Left ventricle myocardium superior (tissue), 1 donor: ENCODE measurements at regions not wholly inside any gene's neighbourhood (a gene's known extent, or its start where the extent isn't known, plus 50 kb on each side); places are given as distances from the start of the nearest gene placed in this dataset.
A peak's percentile ranks its signal among the peaks of the same experiment; 100 is the strongest.
"Not testable (repeated sequence)": the region's sequence is repeated elsewhere in the genome, so short reads cannot be mapped to it uniquely, and the experiment has no call there.

Source experiments
- ATAC-seq: fragments of 200-7000 bp; cut with Tn5 transposase; one replicate; pipeline ENCODE4 v1.9.1; 2020; ENCODE audit warnings: mild to moderate bottlenecking, moderate library complexity
- DNase-seq: peaks from one replicate; pipeline ENCODE4 v3.0.0-alpha.2; 2020
- intact Hi-C: fragments of 100-400 bp; cut with micrococcal nuclease; formaldehyde crosslinking; loops from one replicate; pipeline ENCODE4 v1.11.0; 2022
- donor health status: DM: no; HTN: yes; CAD: no; lungs with severe emphysema.

DNA sequence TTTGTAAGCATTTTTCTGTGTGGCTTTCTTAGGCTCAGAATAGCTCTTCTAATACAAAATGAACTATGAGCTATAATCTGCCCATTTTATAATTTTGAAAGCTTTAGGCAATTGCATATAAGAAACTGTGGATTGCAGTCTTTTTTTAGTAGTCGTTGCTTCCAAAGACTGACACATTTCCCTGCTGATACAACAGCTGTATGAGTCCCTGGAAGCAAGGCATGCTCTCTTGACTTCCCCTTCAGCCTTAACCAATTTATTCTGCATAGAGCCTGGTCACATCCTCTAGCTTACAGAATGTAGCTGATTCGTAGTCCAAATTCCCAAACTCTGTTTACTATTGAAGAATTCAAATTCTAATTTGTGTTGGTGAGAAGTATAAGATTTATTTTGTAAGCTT is 155.3 kb upstream of the EYA4 start:
- intact Hi-C loops, result no loop called here
- no peak for ATAC-seq
- no peak for DNase-seq

GRCh38 chr6:133088931-133089695 is 152.0 kb upstream of the EYA4 start:
- DNase-seq (no peak), ATAC-seq (no peak)
- intact Hi-C loops, result no loop called here

- DNase-seq, result no peak
- intact Hi-C loops, result no loop called here
- ATAC-seq, result no peak
Measured at GRCh38 chr6:133092199-133092598, 149.0 kb upstream of the EYA4 start.

- no peak for ATAC-seq
- DNase-seq, result no peak
- intact Hi-C loops, result no loop called here
Measured at GRCh38 chr6:133092771-133093170, 148.4 kb upstream of the EYA4 start.

- ATAC-seq, DNase-seq, intact Hi-C loops: not testable (repeated sequence)
Measured at GRCh38 chr6:133093211-133093610, 147.9 kb upstream of the EYA4 start.

- intact Hi-C loops, result no loop called here
- no peak for ATAC-seq
- DNase-seq, result no peak
Measured at GRCh38 chr6:133093956-133094355, 147.2 kb upstream of the EYA4 start.

GRCh38 chr6:133097208-133097607 is 143.9 kb upstream of the EYA4 start:
- DNase-seq, result no peak
- ATAC-seq, result no peak
- intact Hi-C loops, result no loop called here

DNA sequence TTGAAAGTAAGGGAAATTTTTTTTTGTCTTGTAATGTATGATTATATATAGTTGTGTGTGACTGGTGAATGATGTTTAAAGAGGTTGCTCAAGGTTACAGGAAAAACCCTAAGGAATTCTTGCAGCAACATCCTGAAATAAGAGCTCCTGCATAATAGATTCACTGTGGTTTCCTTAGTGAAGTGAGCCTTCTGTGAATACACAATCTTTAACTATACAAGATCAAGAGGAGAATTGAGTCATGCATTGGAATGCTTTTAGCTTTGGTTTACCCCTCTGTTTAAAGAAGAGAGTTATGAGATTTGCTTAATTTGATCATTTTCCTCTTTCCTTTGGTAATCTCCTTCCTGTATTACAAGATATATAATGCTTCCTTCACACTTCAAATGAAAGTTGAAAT is 141.6 kb upstream of the EYA4 start:
- ATAC-seq (no peak), DNase-seq (no peak)
- intact Hi-C loops, result no loop called here

DNA sequence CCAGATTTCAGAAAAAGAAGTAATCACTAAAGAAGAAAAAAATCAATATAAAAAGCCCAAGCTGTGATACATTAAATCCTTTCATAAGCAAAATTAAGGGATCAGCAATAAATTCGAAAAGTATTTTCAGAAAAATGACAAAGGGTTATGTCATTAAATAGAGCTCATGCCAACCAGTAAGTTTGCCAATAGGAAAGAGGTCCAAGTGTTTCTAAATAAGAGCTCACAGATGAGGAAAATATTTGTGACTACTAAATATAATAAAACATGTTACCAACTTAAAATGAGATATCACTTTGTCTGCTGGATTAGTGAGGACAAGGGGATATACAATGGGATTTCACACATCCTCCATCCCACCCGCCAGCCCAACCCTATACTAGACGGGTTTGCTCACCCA is 140.3 kb upstream of the EYA4 start:
- intact Hi-C loops, result no loop called here
- ATAC-seq, result peak; percentile 68
- no peak for DNase-seq

DNA sequence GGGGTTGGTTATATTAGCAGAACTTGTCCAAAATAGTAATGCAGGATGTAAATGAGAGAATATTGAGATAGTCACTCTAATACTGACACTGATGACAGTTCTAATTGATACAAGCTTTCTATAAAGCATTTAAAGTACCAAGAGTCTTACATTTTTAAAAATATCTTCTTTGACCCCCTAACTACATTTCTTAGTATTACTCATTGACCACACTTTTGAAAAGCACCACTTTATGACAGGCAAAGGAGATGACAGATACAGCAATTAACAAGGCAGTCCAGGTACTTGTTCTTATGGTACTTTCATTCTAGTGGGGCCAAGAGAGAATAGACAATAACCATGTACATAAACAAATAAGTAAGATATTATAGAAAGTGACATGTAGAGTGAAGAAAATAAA is 139.4 kb upstream of the EYA4 start:
- ATAC-seq (no peak), DNase-seq (no peak)
- intact Hi-C loops, result no loop called here

GRCh38 chr6:133106934-133107333 is 134.2 kb upstream of the EYA4 start:
- ATAC-seq, result peak; percentile 62
- no peak for DNase-seq
- intact Hi-C loops, result no loop called here

DNA sequence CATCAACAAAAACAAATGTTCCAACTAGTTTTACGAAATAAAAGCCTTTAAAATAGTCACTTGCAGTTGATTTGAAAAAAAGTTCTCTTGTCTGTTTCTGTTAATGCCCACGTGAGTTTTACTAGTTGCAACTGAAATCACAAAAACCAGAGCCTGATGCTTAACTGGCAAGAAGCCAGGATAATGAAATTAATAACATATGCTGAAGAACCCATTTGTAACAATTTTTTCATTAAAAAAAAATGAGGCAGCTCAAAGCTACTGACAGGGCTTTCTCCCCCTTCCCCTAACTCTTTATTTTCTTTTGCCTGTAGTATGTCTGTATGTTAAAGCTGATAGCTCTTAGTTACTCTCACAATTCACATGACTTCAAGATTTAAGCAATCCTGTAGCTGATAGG is 132.7 kb upstream of the EYA4 start:
- ATAC-seq (no peak), DNase-seq (no peak)
- intact Hi-C loops, result no loop called here

DNA sequence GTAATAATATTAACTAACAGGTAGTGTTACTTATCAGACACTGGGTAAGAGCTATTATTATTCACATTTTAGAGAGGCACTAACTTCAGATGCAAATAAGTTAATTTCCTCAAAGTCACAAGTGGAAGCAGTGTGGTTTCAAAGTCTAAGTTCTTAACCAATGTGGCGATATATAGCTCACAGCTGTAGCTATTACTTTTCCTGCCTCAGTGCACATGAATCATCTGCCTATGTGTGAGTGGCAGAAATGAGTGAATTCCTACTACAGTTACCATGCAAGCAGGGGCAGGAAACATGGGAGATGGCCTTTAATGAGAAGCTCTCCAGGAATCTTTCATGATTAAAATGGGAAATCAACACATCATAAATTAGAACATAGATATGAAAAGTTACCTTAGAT is 126.2 kb upstream of the EYA4 start:
- DNase-seq, result no peak
- ATAC-seq, result no peak
- intact Hi-C loops, result no loop called here

GRCh38 chr6:133115946-133116345 is 125.2 kb upstream of the EYA4 start:
- ATAC-seq (no peak), DNase-seq (no peak)
- intact Hi-C loops, result no loop called here

DNA sequence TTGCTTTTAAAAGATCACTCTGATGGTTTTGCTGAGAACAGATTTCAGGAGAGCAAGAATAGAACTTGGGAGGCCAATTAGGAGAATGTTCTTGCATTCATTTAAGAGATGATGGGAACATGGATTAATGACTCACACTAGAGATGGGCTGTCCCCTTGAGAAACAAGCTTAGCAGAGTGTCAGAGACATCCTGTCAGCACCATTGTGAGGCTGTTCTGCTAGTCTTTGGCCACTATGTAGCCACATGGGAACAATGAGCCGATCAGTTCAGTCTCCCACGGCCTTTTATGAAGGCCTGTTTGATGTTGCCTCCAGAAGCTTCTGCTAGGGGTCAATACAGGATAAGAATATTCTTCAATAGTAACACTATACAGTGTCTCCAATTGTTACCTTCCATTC is 113.0 kb upstream of the EYA4 start:
- intact Hi-C loops, result no loop called here
- peak; percentile 54 for ATAC-seq
- DNase-seq, result no peak

GRCh38 chr6:133129556-133129955 is 111.6 kb upstream of the EYA4 start:
- intact Hi-C loops, result no loop called here
- DNase-seq, result no peak
- ATAC-seq, result no peak

DNA sequence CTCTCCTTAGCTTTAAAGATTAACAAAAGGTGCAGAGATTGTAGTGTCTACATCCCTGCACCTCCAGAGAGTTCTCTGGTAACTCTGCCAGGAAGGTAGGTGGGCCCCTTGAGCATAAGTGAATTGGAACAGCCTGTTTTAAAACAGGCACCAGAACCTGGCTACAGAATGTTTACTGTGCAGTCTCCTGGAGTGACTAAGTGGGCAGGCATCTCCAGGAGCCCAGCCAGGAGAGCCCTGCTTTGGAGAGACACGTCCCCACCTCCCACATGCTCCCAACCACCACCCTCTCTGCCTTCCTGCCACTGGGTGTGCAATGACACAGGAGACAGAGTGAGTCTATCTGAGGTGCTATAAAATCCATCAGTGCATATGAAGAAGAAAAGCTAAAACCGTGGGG is 110.3 kb upstream of the EYA4 start:
- ATAC-seq (peak; percentile 99), DNase-seq (peak; percentile 86)
- intact Hi-C loops, result no loop called here

GRCh38 chr6:133131621-133132465 is 109.3 kb upstream of the EYA4 start:
- ATAC-seq (peak; percentile 54), DNase-seq (no peak)
- intact Hi-C loops, result no loop called here

GRCh38 chr6:133132466-133132971 is 108.6 kb upstream of the EYA4 start:
- intact Hi-C loops, result no loop called here
- ATAC-seq, result no peak
- no peak for DNase-seq

- no peak for DNase-seq
- no peak for ATAC-seq
- intact Hi-C loops, result no loop called here
Measured at GRCh38 chr6:133136177-133136880, 104.8 kb upstream of the EYA4 start.
